Liver (tissue), 3 donors: ENCODE measurements at regions not wholly inside any gene's neighbourhood (a gene's known extent, or its start where the extent isn't known, plus 50 kb on each side); places are given as distances from the start of the nearest gene placed in this dataset.

Source experiments
- CTCF ChIP-seq: fragments of 150-350 bp; IDR thresholded peaks from 2 replicates; pipeline ENCODE4 v1.5.1; 2017; ENCODE audit warnings: improper control_type of control experiment, low read depth, low read length; ENCODE audit not compliant: missing input control
- MAX ChIP-seq: IDR thresholded peaks from 2 replicates; pipeline ENCODE4 v1.6.1; 2016; ENCODE audit warnings: antibody characterized with exemption
- TAF1 ChIP-seq: conservative IDR thresholded peaks from 2 replicates; pipeline ENCODE4 v1.6.1; 2016; ENCODE audit warnings: antibody characterized with exemption, mild to moderate bottlenecking
- donor health status: healthy.
- donor health status: healthy.

GRCh38 chr2:173783382-173783781 is 181.8 kb downstream of the SP3 start:
- TF ChIP-seq CTCF (no peak), MAX (no peak), TAF1 (no peak)
